OCI-LY3 (cell line): ENCODE measurements at regions not wholly inside any gene's neighbourhood (a gene's known extent, or its start where the extent isn't known, plus 50 kb on each side); places are given as distances from the start of the nearest gene placed in this dataset.

Experiments
- EZH2phosphoT487 ChIP-seq: fragments of 200-600 bp; shearing (Covaris generic); IDR thresholded peaks from 2 replicates; pipeline ENCODE4 v1.6.1; 2018; ENCODE audit warnings: antibody characterized with exemption, mixed run types, low read depth
- TF ChIP-seq, protein P1 (sequence below): fragments of 200-600, 300-600 bp; sonication (generic); IDR thresholded peaks from 2 replicates; pipeline ENCODE4 v1.5.1; 2014; ENCODE audit warnings: antibody characterized with exemption, low read length, low read depth

DNA sequence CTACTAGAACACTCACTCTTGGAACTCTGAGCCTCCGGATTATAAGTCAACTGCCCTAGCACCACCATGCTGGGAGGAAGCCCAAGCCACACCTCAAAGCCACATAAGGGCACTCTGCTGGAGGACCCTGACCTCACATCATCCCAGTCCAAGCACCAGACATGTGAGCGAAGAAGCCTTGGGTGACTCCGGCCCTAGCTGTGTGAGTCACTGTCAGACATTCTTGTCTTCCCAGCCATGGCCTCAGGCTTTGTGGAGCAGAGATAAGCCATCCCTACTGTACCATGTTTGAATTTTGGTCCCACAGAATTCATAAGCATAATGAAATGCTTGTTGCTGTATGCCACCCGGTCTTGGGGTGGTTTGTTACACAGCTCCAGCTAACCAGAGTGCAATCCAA, 247.7 kb downstream of the SOD2 start:
- TF ChIP-seq, protein P1, sequence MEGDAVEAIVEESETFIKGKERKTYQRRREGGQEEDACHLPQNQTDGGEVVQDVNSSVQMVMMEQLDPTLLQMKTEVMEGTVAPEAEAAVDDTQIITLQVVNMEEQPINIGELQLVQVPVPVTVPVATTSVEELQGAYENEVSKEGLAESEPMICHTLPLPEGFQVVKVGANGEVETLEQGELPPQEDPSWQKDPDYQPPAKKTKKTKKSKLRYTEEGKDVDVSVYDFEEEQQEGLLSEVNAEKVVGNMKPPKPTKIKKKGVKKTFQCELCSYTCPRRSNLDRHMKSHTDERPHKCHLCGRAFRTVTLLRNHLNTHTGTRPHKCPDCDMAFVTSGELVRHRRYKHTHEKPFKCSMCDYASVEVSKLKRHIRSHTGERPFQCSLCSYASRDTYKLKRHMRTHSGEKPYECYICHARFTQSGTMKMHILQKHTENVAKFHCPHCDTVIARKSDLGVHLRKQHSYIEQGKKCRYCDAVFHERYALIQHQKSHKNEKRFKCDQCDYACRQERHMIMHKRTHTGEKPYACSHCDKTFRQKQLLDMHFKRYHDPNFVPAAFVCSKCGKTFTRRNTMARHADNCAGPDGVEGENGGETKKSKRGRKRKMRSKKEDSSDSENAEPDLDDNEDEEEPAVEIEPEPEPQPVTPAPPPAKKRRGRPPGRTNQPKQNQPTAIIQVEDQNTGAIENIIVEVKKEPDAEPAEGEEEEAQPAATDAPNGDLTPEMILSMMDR = no peak
- no peak for TF ChIP-seq EZH2phosphoT487
